Endothelial cell (in vitro differentiated cells): ENCODE measurements at regions not wholly inside any gene's neighbourhood (a gene's known extent, or its start where the extent isn't known, plus 50 kb on each side); places are given as distances from the start of the nearest gene placed in this dataset.

Experiments
- DNase-seq: peaks from one replicate; pipeline ENCODE4 v3.0.0; 2021; ENCODE audit warnings: low spot score
- H3K27ac Mint-ChIP-seq: one replicate; pipeline ENCODE4 v1.8.0; 2021; ENCODE audit warnings: mixed read lengths, inconsistent platforms; ENCODE audit not compliant: unreplicated experiment
- H3K27me3 Mint-ChIP-seq: one replicate; pipeline ENCODE4 v1.8.0; 2021; ENCODE audit warnings: mild to moderate bottlenecking, moderate library complexity, mixed read lengths, inconsistent platforms; ENCODE audit not compliant: unreplicated experiment
- H3K36me3 Mint-ChIP-seq: one replicate; pipeline ENCODE4 v1.8.0; 2021; ENCODE audit warnings: mild to moderate bottlenecking, low read depth, mixed read lengths, inconsistent platforms; ENCODE audit not compliant: unreplicated experiment
- H3K4me1 Mint-ChIP-seq: one replicate; pipeline ENCODE4 v1.8.0; 2021; ENCODE audit warnings: mild to moderate bottlenecking, mixed read lengths, inconsistent platforms; ENCODE audit not compliant: unreplicated experiment
- H3K4me3 Mint-ChIP-seq: one replicate; pipeline ENCODE4 v1.8.0; 2021; ENCODE audit warnings: mild to moderate bottlenecking, mixed read lengths, inconsistent platforms; ENCODE audit not compliant: unreplicated experiment
- H3K9me3 Mint-ChIP-seq: one replicate; pipeline ENCODE4 v1.8.0; 2021; ENCODE audit warnings: mixed read lengths, inconsistent platforms; ENCODE audit not compliant: unreplicated experiment
- TF ChIP-seq, protein P1 (sequence below): fragments of 200-600 bp; sonication (generic); IDR thresholded peaks from one replicate; pipeline ENCODE4 v1.5.0; 2021; ENCODE audit warnings: antibody characterized with exemption; ENCODE audit not compliant: unreplicated experiment

GRCh38 chr20:57985278-57985677 is 243.2 kb downstream of the ANKRD60 start:
- no peak for DNase-seq
- Mint-ChIP-seq H3K4me1 (peaks cover 32% of the 10 kb centered on the region), H3K27ac (no peak overlapping the region), H3K36me3 (no peaks in the 10 kb centered on the region), H3K27me3 (peaks cover 5% of the 10 kb centered on the region), H3K4me3 (no peak overlapping the region), H3K9me3 (no peaks in the 10 kb centered on the region)
- TF ChIP-seq, protein P1, sequence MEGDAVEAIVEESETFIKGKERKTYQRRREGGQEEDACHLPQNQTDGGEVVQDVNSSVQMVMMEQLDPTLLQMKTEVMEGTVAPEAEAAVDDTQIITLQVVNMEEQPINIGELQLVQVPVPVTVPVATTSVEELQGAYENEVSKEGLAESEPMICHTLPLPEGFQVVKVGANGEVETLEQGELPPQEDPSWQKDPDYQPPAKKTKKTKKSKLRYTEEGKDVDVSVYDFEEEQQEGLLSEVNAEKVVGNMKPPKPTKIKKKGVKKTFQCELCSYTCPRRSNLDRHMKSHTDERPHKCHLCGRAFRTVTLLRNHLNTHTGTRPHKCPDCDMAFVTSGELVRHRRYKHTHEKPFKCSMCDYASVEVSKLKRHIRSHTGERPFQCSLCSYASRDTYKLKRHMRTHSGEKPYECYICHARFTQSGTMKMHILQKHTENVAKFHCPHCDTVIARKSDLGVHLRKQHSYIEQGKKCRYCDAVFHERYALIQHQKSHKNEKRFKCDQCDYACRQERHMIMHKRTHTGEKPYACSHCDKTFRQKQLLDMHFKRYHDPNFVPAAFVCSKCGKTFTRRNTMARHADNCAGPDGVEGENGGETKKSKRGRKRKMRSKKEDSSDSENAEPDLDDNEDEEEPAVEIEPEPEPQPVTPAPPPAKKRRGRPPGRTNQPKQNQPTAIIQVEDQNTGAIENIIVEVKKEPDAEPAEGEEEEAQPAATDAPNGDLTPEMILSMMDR, result no peak

DNA sequence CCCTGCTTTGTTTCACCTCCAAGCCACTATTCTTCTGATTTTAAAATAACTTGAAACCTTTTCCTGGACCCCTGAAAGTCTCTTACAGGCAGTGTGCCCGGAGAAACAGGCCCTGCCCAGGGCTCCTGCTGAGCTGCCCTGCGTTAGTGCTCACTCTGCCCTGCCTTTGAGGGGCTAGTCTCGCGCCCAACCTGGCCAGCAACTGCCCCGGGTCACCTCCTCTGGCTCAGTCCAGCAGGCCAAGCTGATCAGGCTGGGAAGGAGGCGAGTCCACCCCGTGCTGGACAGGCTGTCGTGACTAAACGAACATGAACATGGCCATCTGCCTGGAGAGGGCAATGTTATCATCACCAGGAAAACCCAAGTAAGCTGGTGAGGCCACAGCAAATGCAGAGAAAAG is 245.4 kb downstream of the ANKRD60 start:
- H3K36me3 Mint-ChIP-seq, result no peaks in the 10 kb centered on the region
- peaks cover 5% of the 10 kb centered on the region for H3K27me3 Mint-ChIP-seq
- H3K4me1 Mint-ChIP-seq, result peaks cover 33% of the 10 kb centered on the region
- TF ChIP-seq, protein P1, result no peak
- H3K27ac Mint-ChIP-seq, result no peak overlapping the region
- no peaks in the 10 kb centered on the region for H3K9me3 Mint-ChIP-seq
- no peak overlapping the region for H3K4me3 Mint-ChIP-seq
- DNase-seq, result no peak

- H3K9me3 Mint-ChIP-seq, result no peaks in the 10 kb centered on the region
Observed at GRCh38 chr20:57980506-57980905, 247.9 kb downstream of the ANKRD60 start.

GRCh38 chr20:57977569-57977968 is 250.9 kb downstream of the ANKRD60 start:
- Mint-ChIP-seq H3K9me3 (no peaks in the 10 kb centered on the region), H3K27ac (no peak overlapping the region), H3K4me1 (peaks cover 24% of the 10 kb centered on the region), H3K36me3 (peaks cover 7% of the 10 kb centered on the region), H3K4me3 (no peak overlapping the region), H3K27me3 (peaks cover 17% of the 10 kb centered on the region)
- TF ChIP-seq, protein P1, result no peak
- no peak for DNase-seq

More at GRCh38 chr20:57980506-57980905, 247.9 kb downstream of the ANKRD60 start:
- Mint-ChIP-seq H3K4me3 (no peak overlapping the region), H3K27me3 (peaks cover 9% of the 10 kb centered on the region), H3K36me3 (no peaks in the 10 kb centered on the region), H3K27ac (no peak overlapping the region), H3K4me1 (peaks cover 24% of the 10 kb centered on the region)
- DNase-seq, result no peak
- TF ChIP-seq, protein P1, result no peak

DNA sequence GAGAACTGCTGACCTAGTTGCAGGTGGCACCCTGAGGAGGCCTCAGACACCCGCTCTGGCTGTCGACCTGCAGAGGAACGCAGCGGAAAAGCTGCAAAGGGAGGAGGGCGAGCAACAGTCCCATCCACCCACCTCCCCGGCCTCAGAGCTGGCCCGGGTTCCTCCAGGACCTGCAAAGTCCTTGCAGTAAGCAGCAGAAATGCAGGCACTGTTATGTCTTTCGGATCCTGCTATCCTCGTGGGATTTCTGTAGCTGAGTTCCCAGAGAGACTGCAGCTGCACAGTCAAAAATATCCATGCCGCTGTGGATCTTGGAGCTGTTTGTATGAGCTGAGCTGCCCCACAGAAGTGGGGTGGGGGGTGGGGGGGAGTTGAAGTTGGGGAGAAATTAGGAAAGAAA is 251.3 kb downstream of the ANKRD60 start:
- peaks cover 17% of the 10 kb centered on the region for H3K27me3 Mint-ChIP-seq

More for the DNA sequence above, 251.3 kb downstream of the ANKRD60 start:
- TF ChIP-seq, protein P1, result no peak
- DNase-seq, result no peak
- Mint-ChIP-seq H3K9me3 (no peaks in the 10 kb centered on the region), H3K4me3 (no peak overlapping the region), H3K4me1 (peaks cover 20% of the 10 kb centered on the region), H3K27ac (no peak overlapping the region), H3K36me3 (peaks cover 7% of the 10 kb centered on the region)
